Psoas muscle (tissue), 7 donors: ENCODE measurements at regions not wholly inside any gene's neighbourhood (a gene's known extent, or its start where the extent isn't known, plus 50 kb on each side); places are given as distances from the start of the nearest gene placed in this dataset.

Experiments used
- ATAC-seq, 4 donors: fragments of 200-7000 bp; cut with Tn5 transposase; one replicate each; pipeline ENCODE4 v1.9.1; 2020; ENCODE audit warnings: moderate library complexity in 3 of 4, mild to moderate bottlenecking in 2 of 4
- DNase-seq, 2 donors: peaks; one replicate each; pipeline ENCODE4 v3.0.0-alpha.2; 2020
- H3K27ac ChIP-seq: fragments of 200-600 bp; one replicate; pipeline ENCODE4 v1.8.0; 2022
- H3K27me3 ChIP-seq, 3 donors: fragments of 200-600 bp in 1 of 3; one replicate each; pipeline versions ENCODE4 v1.6.1 to v1.8.0; 2013 to 2022; ENCODE audit warnings: low read length in 2 of 3, mild to moderate bottlenecking in 2 of 3, moderate library complexity in 1 of 3; ENCODE audit not compliant: insufficient read depth in 3 of 3
- H3K36me3 ChIP-seq, 2 donors: fragments of 200-600 bp in 1 of 2; one replicate each; pipeline versions ENCODE4 v1.6.1 to v1.8.0; 2013 to 2022; ENCODE audit warnings: low read depth in 1 of 2, mild to moderate bottlenecking in 1 of 2, moderate library complexity in 1 of 2; ENCODE audit not compliant: insufficient read depth in 1 of 2
- H3K4me1 ChIP-seq: fragments of 200-600 bp; one replicate; pipeline ENCODE4 v1.8.0; 2022
- H3K4me3 ChIP-seq: fragments of 200-600 bp; one replicate; pipeline ENCODE4 v1.8.0; 2022; ENCODE audit warnings: mild to moderate bottlenecking
- H3K9me3 ChIP-seq: fragments of 200-600 bp; one replicate; pipeline ENCODE4 v1.8.0; 2022
- CTCF ChIP-seq: fragments of 200-600 bp; IDR thresholded peaks from one replicate; pipeline ENCODE4 v1.8.0; 2022; ENCODE audit warnings: antibody characterized with exemption
- WGBS, 3 donors: extraction: QIAGEN DNeasy Blood & Tissue Kit; methylation state at CpG; one replicate each; pipeline versions ENCODE4 v1.1.6 to v1.1.7; 2013; 5-methylcytosine and 5-hydroxymethylcytosine counted together
- intact Hi-C, 2 donors: fragments of 100-400 bp; cut with DNase I; formaldehyde crosslinking; loops; one replicate each; pipeline versions ENCODE4 v1.11.0 to v1.14.2; 2022
- donor health status: healthy with polysubstance abuse.
- donor health status: DM: no; HTN: no; CAD: no; lungs with moderate emphysema.
- donor health status: Bipolar disorder and iron deficiency.
- donor health status: healthy.
- donor health status: DM: yes; HTN: yes; CAD: no.
- donor health status: DM: no; HTN: no; CAD: no.
- donor health status: DM: yes; HTN: yes; CAD: no.

DNA sequence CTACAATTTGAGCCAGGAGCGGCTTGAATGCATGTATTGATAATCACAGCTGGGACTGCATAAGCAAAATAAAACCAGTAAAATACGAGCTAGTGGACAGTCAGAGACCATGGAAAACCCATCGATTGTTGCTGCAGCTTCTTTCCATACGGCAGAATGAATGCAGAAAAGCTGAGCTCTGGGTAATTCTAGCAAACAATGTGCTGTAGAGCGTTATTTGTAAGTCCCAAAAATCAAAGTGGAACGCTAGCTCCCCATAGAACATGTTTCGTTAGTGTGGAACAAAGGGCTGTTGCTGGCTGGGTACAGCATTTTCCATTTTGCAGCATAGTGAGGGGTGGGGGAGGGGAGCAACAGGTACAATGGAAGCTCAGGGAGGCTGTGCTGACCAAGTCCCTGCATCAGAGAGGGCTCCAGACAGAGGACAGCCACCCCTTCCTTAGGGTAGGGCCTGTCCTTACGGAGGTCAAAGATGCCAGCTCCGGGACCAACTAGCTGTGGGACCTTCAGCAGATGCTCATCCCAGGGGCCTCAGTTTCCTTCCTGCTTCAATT lies 74.1 kb downstream of the BOD1L2 start:
- DNase-seq, result no peak
- no peak for ATAC-seq
- no peak overlapping the region for H3K27ac ChIP-seq
- no peaks in the 10 kb centered on the region for H3K36me3 ChIP-seq
- H3K9me3 ChIP-seq, result no peaks in the 10 kb centered on the region
- intact Hi-C loops, result no loop called here
- TF ChIP-seq CTCF, result no peak
- no peaks in the 10 kb centered on the region for H3K4me1 ChIP-seq
- H3K27me3 ChIP-seq, result peaks cover 1 to 7% (median 6%) of the 10 kb centered on the region in 3 donors
- H3K4me3 ChIP-seq, result no peak overlapping the region
- 44 to 56% (median 55%) methylated on average over 9 of the region's 9 CpGs for WGBS, 3 donors

DNA sequence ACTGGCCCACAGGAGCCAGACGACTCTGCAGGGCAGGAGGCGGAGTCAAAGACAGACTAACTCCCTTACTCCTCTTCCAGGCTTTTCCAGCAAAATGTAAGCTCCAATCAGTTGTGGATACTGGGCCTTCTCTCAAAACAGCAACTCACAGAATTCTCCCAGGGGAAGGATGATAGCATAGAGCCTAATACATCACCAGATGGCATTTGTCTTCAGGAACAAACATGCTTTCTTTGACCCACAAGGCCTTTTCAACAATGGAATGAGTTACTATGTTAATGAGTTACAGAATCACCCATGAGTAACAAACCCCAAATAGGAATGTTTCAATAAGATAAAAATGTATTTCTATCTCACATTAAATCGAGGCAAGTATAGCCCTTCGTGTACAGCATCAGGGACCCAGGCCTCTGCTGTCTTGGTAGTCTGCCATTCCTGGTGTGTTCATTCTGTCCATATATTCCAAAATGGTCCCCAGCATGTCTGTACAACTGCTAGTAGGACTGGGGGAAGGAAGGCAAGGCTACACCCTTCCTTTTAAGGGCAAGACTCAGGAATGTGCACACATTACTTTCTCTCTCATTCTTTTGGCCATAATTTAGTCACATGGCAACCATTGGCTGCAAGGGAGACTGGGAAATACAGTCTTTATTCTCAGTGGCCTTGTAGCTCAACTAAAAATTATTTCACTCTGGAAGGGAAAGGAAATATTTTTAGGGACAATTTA lies 76.4 kb downstream of the BOD1L2 start:
- WGBS, 3 donors, result 65 to 71% (median 68%) methylated on average over 4 of the region's 4 CpGs
- no peak overlapping the region for H3K27ac ChIP-seq
- DNase-seq, result no peak
- H3K36me3 ChIP-seq, result no peaks in the 10 kb centered on the region
- no peak overlapping the region for H3K4me3 ChIP-seq
- no peak for TF ChIP-seq CTCF
- no peak for ATAC-seq
- no peaks in the 10 kb centered on the region for H3K9me3 ChIP-seq
- intact Hi-C loops, result no loop called here
- H3K4me1 ChIP-seq, result no peaks in the 10 kb centered on the region
- peaks cover 1 to 7% (median 6%) of the 10 kb centered on the region in 3 donors for H3K27me3 ChIP-seq

GRCh38 chr18:57230861-57231585 lies 84.1 kb downstream of the BOD1L2 start:
- no peaks in the 10 kb centered on the region for H3K27me3 ChIP-seq
- no peak for ATAC-seq
- H3K27ac ChIP-seq, result no peak overlapping the region
- H3K9me3 ChIP-seq, result peaks cover 3% of the 10 kb centered on the region
- H3K36me3 ChIP-seq, result no peaks in the 10 kb centered on the region
- intact Hi-C loops, result no loop called here
- 22 to 26% (median 26%) methylated on average over 7 of the region's 7 CpGs for WGBS, 3 donors
- no peaks in the 10 kb centered on the region for H3K4me1 ChIP-seq
- TF ChIP-seq CTCF, result no peak
- H3K4me3 ChIP-seq, result no peak overlapping the region
- no peak for DNase-seq

GRCh38 chr18:57231864-57232263 lies 85.0 kb downstream of the BOD1L2 start:
- Histone ChIP-seq H3K36me3 (no peaks in the 10 kb centered on the region), H3K4me1 (no peaks in the 10 kb centered on the region), H3K27me3 (no peaks in the 10 kb centered on the region), H3K9me3 (peaks cover 3% of the 10 kb centered on the region), H3K27ac (no peak overlapping the region), H3K4me3 (no peak overlapping the region)
- TF ChIP-seq CTCF, result no peak
- ATAC-seq, result no peak
- WGBS, 3 donors, result 64 to 71% (median 66%) methylated on average over 3 of the region's 3 CpGs
- intact Hi-C loops, result no loop called here
- DNase-seq, result no peak
